ENCODE measurements at regions not wholly inside any gene's neighbourhood (a gene's known extent, or its start where the extent isn't known, plus 50 kb on each side); places are given as distances from the start of the nearest gene placed in this dataset.

GRCh38 chr4:59058543-59058942 is 1948.4 kb upstream of the IGFBP7 start:
- Mint-ChIP-seq H3K27me3 (no peaks in the 10 kb centered on the region), H3K9me3 (no peaks in the 10 kb centered on the region), H3K4me3 (no peak overlapping the region), H3K36me3 (no peaks in the 10 kb centered on the region), H3K4me1 (ENCODE audit: unreplicated experiment) (peaks cover 6% of the 10 kb centered on the region), H3K27ac (no peak overlapping the region)
- no peak for DNase-seq (ENCODE audit: extremely low spot score, unreplicated experiment)
- TF ChIP-seq, protein P1, sequence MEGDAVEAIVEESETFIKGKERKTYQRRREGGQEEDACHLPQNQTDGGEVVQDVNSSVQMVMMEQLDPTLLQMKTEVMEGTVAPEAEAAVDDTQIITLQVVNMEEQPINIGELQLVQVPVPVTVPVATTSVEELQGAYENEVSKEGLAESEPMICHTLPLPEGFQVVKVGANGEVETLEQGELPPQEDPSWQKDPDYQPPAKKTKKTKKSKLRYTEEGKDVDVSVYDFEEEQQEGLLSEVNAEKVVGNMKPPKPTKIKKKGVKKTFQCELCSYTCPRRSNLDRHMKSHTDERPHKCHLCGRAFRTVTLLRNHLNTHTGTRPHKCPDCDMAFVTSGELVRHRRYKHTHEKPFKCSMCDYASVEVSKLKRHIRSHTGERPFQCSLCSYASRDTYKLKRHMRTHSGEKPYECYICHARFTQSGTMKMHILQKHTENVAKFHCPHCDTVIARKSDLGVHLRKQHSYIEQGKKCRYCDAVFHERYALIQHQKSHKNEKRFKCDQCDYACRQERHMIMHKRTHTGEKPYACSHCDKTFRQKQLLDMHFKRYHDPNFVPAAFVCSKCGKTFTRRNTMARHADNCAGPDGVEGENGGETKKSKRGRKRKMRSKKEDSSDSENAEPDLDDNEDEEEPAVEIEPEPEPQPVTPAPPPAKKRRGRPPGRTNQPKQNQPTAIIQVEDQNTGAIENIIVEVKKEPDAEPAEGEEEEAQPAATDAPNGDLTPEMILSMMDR (conservative IDR thresholded peaks at IDR 0.05) = no peak

- Mint-ChIP-seq H3K4me1 (ENCODE audit: unreplicated experiment) (peaks cover 6% of the 10 kb centered on the region), H3K27me3 (no peaks in the 10 kb centered on the region)
These were observed 1950.0 kb upstream of the IGFBP7 start for GRCh38 chr4:59060002-59060846.

DNA sequence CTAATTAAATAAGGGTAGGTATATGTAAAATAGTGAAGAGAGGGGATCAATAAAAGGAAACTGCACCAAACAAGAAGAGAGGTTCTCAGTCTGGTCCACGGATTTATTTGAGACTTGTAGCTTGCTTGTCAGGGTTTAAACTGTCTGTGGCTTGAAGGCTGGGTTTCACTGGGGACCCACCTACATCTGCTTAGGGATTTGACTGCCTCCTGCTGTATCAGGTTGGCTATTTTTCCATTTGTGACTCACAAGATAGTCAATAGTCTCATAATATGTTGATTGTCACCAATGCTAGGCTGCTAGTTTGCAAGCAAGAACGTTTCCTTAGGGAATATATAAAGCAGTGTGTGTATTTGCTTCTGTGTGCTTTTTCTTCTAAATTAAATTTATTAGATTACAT is 1950.7 kb upstream of the IGFBP7 start:
- H3K9me3 Mint-ChIP-seq = no peaks in the 10 kb centered on the region
- H3K36me3 Mint-ChIP-seq = no peaks in the 10 kb centered on the region
- H3K4me1 Mint-ChIP-seq (ENCODE audit: unreplicated experiment) = peaks cover 6% of the 10 kb centered on the region
- no peaks in the 10 kb centered on the region for H3K27me3 Mint-ChIP-seq
- TF ChIP-seq, protein P1 (conservative IDR thresholded peaks at IDR 0.05) = no peak
- no peak for DNase-seq (ENCODE audit: extremely low spot score, unreplicated experiment)
- H3K27ac Mint-ChIP-seq = no peak overlapping the region
- H3K4me3 Mint-ChIP-seq = no peak overlapping the region

More at GRCh38 chr4:59060002-59060846, 1950.0 kb upstream of the IGFBP7 start:
- H3K9me3 Mint-ChIP-seq = no peaks in the 10 kb centered on the region
- no peaks in the 10 kb centered on the region for H3K36me3 Mint-ChIP-seq
- DNase-seq (ENCODE audit: extremely low spot score, unreplicated experiment) = no peak
- no peak overlapping the region for H3K4me3 Mint-ChIP-seq
- TF ChIP-seq, protein P1 (conservative IDR thresholded peaks at IDR 0.05) = no peak
- no peak overlapping the region for H3K27ac Mint-ChIP-seq

DNA sequence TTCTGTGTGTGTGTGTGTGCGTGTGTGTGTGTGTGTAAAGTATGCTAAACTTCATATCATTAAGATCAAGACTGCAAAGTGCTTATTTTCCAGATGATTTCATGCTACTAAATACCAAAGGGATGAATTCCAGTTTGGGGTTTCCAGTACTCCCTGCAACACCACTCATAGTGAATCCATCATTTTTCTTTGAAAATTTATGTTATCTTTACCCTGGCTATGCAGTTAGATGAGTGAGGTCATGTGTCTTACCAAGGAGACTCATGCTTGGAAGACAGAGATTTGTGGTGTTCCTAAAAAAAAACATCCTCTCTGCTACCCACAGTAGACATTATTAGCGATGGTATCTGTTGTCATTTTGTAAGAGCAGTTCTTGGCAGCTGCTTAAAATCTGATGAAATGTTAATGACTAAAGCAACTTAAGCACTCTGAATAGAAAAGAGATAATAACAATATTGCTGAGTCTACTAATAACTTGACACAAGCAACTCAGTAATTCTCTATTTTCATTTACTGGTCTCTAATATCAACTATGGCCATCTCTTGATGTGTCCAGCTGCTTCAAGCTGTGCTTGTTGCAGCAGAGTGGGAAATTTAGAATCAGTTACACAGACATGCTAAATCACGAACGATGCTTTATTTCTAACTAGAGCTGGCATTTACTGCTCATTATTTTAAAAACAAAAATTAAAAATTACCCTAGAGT is 1953.0 kb upstream of the IGFBP7 start:
- Mint-ChIP-seq H3K9me3 (no peaks in the 10 kb centered on the region), H3K27ac (peak overlapping the region; percentile 20)

DNA sequence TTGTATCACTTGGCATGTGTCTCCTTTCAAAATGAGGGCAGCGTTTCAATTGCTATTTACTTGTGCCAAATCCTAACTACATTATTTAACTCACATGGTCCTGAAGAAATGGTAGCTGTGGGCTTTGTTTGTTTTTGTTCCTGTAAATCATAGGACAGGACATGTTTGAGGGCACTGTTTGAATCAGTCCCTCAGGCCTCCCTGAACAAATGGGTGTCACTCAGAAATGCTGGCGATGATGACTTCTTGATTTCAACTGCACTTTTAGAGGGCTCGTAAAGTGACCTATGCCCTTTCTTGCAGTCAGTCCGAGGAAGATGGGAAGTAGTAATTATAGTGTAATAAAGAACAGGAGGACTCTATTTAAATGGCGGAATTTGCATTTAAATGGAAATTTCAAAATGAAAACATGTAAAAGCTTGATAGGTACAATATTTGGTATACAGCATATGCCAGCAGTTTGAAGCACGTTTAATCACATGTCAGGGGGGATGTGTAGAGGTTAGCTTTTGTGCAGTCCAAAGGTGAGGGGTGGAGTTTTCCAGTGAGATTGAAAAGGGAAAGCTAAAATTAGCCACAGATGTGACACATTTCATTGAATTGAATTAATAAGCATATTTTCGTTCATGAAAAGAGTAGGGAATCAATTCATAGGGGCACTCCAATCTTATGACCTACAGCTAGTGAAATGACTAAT is 1958.7 kb upstream of the IGFBP7 start:
- Mint-ChIP-seq H3K4me1 (ENCODE audit: unreplicated experiment) (peaks cover 6% of the 10 kb centered on the region), H3K4me3 (no peak overlapping the region), H3K27me3 (no peaks in the 10 kb centered on the region)

More for the DNA sequence above, 1953.0 kb upstream of the IGFBP7 start:
- TF ChIP-seq, protein P1 (conservative IDR thresholded peaks at IDR 0.05) = no peak
- DNase-seq (ENCODE audit: extremely low spot score, unreplicated experiment) = no peak
- no peak overlapping the region for H3K4me3 Mint-ChIP-seq
- H3K36me3 Mint-ChIP-seq = no peaks in the 10 kb centered on the region
- no peaks in the 10 kb centered on the region for H3K27me3 Mint-ChIP-seq
- H3K4me1 Mint-ChIP-seq (ENCODE audit: unreplicated experiment) = peaks cover 6% of the 10 kb centered on the region

More for the DNA sequence above, 1958.7 kb upstream of the IGFBP7 start:
- Mint-ChIP-seq H3K9me3 (no peaks in the 10 kb centered on the region), H3K36me3 (no peaks in the 10 kb centered on the region), H3K27ac (no peak overlapping the region)
- TF ChIP-seq, protein P1 (conservative IDR thresholded peaks at IDR 0.05) = no peak
- no peak for DNase-seq (ENCODE audit: extremely low spot score, unreplicated experiment)

Data from type B pancreatic cell (in vitro differentiated cells).